ENCODE measurements at regions not wholly inside any gene's neighbourhood (a gene's known extent, or its start where the extent isn't known, plus 50 kb on each side); places are given as distances from the start of the nearest gene placed in this dataset.
A peak's percentile ranks its signal among the peaks of the same experiment; 100 is the strongest.

DNA sequence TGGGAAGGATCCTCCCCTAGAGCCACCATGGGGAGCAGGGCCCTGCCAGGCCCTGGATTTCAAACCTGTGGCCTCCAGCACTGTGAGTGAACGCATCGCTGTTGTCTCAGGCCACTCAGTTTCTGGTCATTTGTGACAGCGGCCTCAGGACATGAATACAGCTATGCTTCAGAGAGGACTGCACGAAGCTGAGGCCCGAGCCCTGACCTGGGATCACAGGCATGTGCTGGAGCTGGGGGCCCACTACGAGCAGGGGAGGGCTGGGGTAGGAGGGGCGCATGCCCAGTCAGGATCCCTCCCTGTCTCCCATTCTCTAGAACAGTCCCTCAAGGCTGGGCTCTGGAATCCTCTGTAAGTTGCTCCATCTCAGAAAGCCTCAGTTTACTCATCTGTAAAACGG lies 242.1 kb downstream of the CTTN start:
- no peak overlapping the region for H3K4me3 ChIP-seq (replicated peaks in 1 of 2; ENCODE audit: low read depth in 2 of 2, low read length in 2 of 2)
- TF ChIP-seq, protein P1, sequence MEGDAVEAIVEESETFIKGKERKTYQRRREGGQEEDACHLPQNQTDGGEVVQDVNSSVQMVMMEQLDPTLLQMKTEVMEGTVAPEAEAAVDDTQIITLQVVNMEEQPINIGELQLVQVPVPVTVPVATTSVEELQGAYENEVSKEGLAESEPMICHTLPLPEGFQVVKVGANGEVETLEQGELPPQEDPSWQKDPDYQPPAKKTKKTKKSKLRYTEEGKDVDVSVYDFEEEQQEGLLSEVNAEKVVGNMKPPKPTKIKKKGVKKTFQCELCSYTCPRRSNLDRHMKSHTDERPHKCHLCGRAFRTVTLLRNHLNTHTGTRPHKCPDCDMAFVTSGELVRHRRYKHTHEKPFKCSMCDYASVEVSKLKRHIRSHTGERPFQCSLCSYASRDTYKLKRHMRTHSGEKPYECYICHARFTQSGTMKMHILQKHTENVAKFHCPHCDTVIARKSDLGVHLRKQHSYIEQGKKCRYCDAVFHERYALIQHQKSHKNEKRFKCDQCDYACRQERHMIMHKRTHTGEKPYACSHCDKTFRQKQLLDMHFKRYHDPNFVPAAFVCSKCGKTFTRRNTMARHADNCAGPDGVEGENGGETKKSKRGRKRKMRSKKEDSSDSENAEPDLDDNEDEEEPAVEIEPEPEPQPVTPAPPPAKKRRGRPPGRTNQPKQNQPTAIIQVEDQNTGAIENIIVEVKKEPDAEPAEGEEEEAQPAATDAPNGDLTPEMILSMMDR (IDR thresholded peaks at IDR 0.05; ENCODE audit: low read depth, low read length), result no peak
- no peak for DNase-seq (ENCODE audit: low read depth in 2 of 2)

DNA sequence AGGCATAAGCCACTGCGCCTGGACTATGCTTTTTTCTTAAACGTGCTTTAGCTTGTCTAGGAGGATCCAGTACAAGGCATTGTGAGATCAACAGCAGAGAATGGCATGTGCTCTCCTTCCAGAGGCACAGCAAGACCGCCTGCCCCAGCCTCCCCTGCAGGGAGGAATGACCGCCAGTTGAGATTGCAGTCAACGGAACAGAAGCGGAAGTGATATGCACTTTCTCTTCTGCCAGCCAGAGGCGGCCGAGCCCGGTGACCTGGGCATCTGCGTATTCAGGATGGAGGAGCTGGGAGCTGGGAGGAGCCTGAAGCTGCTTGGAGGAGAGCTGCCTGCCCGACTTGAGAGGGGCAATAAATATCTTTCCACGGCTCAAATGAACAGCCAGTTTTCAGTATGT lies 243.0 kb downstream of the CTTN start:
- no peak overlapping the region for H3K4me3 ChIP-seq (replicated peaks in 1 of 2; ENCODE audit: low read depth in 2 of 2, low read length in 2 of 2)
- TF ChIP-seq, protein P1 (IDR thresholded peaks at IDR 0.05; ENCODE audit: low read depth, low read length), result no peak
- peak in 1 of 2 donors; percentile 14 for DNase-seq (ENCODE audit: low read depth in 2 of 2)

DNA sequence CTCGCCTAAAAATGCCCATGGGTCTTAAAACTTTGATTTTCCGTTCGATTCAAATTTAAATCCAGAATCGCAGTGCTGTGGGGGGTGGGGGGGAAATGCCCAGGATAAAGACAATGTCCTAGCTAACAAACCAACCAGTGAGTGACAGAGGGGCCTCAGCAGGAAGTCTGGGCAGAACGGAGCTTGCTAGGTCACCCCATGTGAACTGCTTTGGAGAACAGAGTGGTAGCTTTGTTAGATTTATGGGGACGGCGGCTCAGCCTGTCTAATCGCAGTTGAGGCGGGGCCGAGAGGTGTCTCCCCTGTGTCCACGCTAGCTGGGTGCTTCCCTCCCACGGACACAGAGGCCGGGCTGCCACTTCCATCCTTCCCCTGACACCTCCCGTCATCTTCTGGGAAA lies 243.9 kb downstream of the CTTN start:
- no peak overlapping the region for H3K4me3 ChIP-seq (replicated peaks in 1 of 2; ENCODE audit: low read depth in 2 of 2, low read length in 2 of 2)
- no peak for DNase-seq (ENCODE audit: low read depth in 2 of 2)
- TF ChIP-seq, protein P1 (IDR thresholded peaks at IDR 0.05; ENCODE audit: low read depth, low read length), result no peak

DNA sequence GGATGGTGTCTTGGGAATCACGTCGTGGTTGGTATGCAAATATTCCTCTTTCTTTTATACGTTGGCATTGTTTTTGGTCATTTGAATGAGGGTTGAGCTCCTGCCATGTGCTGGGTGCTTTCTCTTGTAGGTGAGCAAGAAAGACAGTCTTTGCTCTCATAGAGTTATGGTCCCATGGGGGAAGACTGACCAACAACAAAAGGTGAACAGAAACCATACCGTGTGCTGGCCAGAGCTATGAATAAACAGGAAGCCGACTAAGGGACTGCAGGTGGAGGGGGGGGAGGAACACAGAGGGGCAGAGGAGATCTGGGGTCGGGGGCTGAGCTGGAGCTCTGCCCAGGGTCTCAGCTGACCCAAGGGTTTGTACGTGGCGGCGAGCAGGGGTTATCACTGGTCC lies 245.3 kb downstream of the CTTN start:
- DNase-seq (ENCODE audit: low read depth in 2 of 2), result no peak
- no peak overlapping the region for H3K4me3 ChIP-seq (replicated peaks in 1 of 2; ENCODE audit: low read depth in 2 of 2, low read length in 2 of 2)
- TF ChIP-seq, protein P1 (IDR thresholded peaks at IDR 0.05; ENCODE audit: low read depth, low read length), result no peak

DNA sequence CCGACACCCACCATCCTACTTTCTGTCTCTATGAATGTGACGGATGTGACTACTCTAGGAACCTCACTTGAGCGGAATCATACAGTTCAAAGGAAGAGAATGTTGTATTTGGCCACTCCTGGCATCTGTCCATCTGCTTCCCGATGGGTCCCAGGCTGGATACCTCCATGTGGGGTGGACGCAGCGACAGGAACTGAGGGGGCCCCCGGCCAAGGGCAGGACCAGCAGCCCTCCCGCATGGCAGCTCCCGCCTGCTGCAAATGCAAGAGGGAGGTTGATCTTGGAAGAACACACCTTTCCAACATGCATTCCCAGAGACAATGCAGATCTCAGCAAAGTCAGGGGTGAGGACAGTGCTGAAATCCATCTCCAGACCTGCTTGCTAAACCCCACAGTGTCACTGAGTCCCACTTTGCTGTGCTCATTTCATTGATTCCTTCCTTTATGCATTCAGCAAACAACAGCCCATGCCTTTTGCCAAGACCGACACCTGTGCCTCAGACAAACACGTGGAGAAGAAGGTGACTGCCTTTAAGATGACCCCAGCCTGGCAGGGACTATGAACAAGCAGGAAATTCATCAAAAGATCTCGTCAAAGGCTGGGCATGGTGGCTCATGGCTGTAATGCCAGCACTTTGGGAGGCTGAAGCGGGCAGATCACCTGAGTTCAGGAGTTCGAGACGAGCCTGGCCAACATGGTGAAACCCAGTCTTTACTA lies 246.2 kb downstream of the CTTN start:
- TF ChIP-seq, protein P1 (IDR thresholded peaks at IDR 0.05; ENCODE audit: low read depth, low read length), result no peak
- DNase-seq (ENCODE audit: low read depth in 2 of 2), result no peak
- H3K4me3 ChIP-seq (replicated peaks in 1 of 2; ENCODE audit: low read depth in 2 of 2, low read length in 2 of 2), result no peak overlapping the region

DNA sequence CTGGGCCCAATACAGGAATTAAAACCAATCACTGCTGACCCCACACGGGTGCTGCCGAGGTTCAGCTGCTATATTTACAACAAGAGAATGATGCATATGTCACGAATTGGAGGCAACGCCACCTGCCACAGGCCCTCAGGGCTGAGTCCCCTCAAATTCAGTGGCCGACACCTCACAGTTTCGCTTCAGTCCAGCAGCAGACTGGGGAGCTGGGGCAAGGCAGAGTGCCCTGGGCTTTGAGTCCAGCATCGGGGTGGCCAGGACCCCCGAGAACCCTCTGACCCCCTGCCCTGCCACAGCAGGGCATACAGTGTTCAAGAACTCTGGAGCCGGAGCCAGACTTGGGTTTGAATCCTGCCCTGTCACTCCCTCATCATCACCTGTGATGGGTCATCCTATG lies 247.2 kb downstream of the CTTN start:
- H3K4me3 ChIP-seq (replicated peaks in 1 of 2; ENCODE audit: low read depth in 2 of 2, low read length in 2 of 2), result no peak overlapping the region
- DNase-seq (ENCODE audit: low read depth in 2 of 2), result no peak
- TF ChIP-seq, protein P1 (IDR thresholded peaks at IDR 0.05; ENCODE audit: low read depth, low read length), result no peak

Measured in cardiac fibroblast (primary cell).